HCT116 (cell line): ENCODE measurements at regions not wholly inside any gene's neighbourhood (a gene's known extent, or its start where the extent isn't known, plus 50 kb on each side); places are given as distances from the start of the nearest gene placed in this dataset.
A peak's percentile ranks its signal among the peaks of the same experiment; 100 is the strongest.

Experiments used
- ATAC-seq: fragments of 200-7000 bp; cut with Tn5 transposase; 2 replicates; pipeline ENCODE4 v1.9.1; 2020; ENCODE audit warnings: mild to moderate bottlenecking, moderate library complexity
- BruUV-seq: library from RNA; stranded (reverse); fragments of 400-500 nt; replicated peaks from 2 replicates; lab custom pipeline; 2021; lab: Mats Ljungman, UMichigan
- CTCF ChIA-PET: fragments of 300-600 bp; sonication (Branson Sonifier 250); formaldehyde crosslinking; loops from one replicate; lab custom pipeline; 2021; ENCODE audit warnings: antibody characterized with exemption; lab: Charles Lee
- POLR2A ChIA-PET: fragments of 300-600, 350-600 bp; sonication (Branson Sonifier 250); formaldehyde crosslinking; loops from one replicate; lab custom pipeline; 2021; ENCODE audit warnings: antibody characterized with exemption; lab: Charles Lee
- RAD21 ChIA-PET, 2 experiments: fragments of 300-600 bp; sonication (Branson Sonifier 250); formaldehyde crosslinking; loops; one replicate each; lab custom pipeline; 2023; ENCODE audit warnings: low total read pairs in 2 of 2; ENCODE audit not compliant: uncharacterized antibody in 2 of 2, unreplicated experiment in 2 of 2, low non-redundant PET in 1 of 2; lab: Charles Lee
- DNase-seq: peaks from one replicate; pipeline ENCODE4 v3.0.0-alpha.2; 2010; ENCODE audit warnings: low read depth, low spot score
- H2AFZ ChIP-seq: fragments of 200-600 bp; shearing (Covaris generic), sonication (generic); 2 replicates; pipeline ENCODE4 v1.6.1; 2017; ENCODE audit warnings: low read depth, mixed run types, mixed read lengths, antibody characterized with exemption, low read length; ENCODE audit not compliant: poor library complexity, severe bottlenecking
- H3K27ac ChIP-seq: 2 replicates; pipeline ENCODE4 v1.5.1; 2012; ENCODE audit warnings: low read depth, low read length
- H3K27me3 ChIP-seq: fragments of 200-600 bp; sonication (generic); 2 replicates; pipeline ENCODE4 v1.6.1; 2016; ENCODE audit warnings: mixed run types, low read length, mixed read lengths; ENCODE audit not compliant: insufficient read depth
- H3K36me3 ChIP-seq, 2 experiments: fragments of 200-500 bp in 1 of 2; fragments of 200-600 bp in 1 of 2; sonication (Bioruptor generic) in 1 of 2; sonication (generic) in 1 of 2; 2 replicates each; pipeline versions ENCODE4 v1.5.1 to v1.6.1; 2014 to 2016; ENCODE audit warnings: low read length in 2 of 2, inconsistent platforms in 1 of 2, mixed read lengths in 1 of 2, mixed run types in 1 of 2; ENCODE audit not compliant: insufficient read depth in 2 of 2, control insufficient read depth in 1 of 2
- H3K4me1 ChIP-seq, 2 experiments: fragments of 200-600 bp in 1 of 2; sonication (generic) in 1 of 2; 2 replicates each; pipeline versions ENCODE4 v1.5.1 to v1.6.1; 2012 to 2017; ENCODE audit warnings: low read length in 2 of 2, inconsistent platforms in 1 of 2, mild to moderate bottlenecking in 1 of 2, mixed read lengths in 1 of 2, mixed run types in 1 of 2, moderate library complexity in 1 of 2; ENCODE audit not compliant: insufficient read depth in 2 of 2, control insufficient read depth in 1 of 2
- H3K4me2 ChIP-seq: fragments of 200-600 bp; sonication (generic); 2 replicates; pipeline ENCODE4 v1.6.1; 2017; ENCODE audit warnings: mixed run types, low read length, mixed read lengths
- H3K4me3 ChIP-seq, 2 experiments: fragments of 200-600 bp in 1 of 2; sonication (generic) in 1 of 2; replicated peaks in 1 of 2; 2 replicates each; pipeline ENCODE4 v1.5.1; 2011 to 2016; ENCODE audit warnings: low read length in 2 of 2, control low read depth in 1 of 2, low read depth in 1 of 2, mild to moderate bottlenecking in 1 of 2, mixed read lengths in 1 of 2, mixed run types in 1 of 2
- H3K79me2 ChIP-seq: fragments of 200-600 bp; sonication (generic); 2 replicates; pipeline ENCODE4 v1.6.1; 2017; ENCODE audit warnings: mild to moderate bottlenecking, mixed run types, low read length, moderate library complexity, mixed read lengths; ENCODE audit not compliant: insufficient read depth
- H3K9ac ChIP-seq: fragments of 200-600 bp; sonication (generic); 2 replicates; pipeline ENCODE4 v1.6.1; 2016; ENCODE audit warnings: low read length, mixed read lengths
- H3K9me2 ChIP-seq: fragments of 200-600 bp; sonication (generic), shearing (Covaris generic); 2 replicates; pipeline ENCODE4 v1.6.1; 2017; ENCODE audit warnings: mixed run types, mild to moderate bottlenecking, moderate library complexity; ENCODE audit not compliant: insufficient read depth
- H3K9me3 ChIP-seq, 2 experiments: fragments of 200-500 bp in 1 of 2; fragments of 200-600 bp in 1 of 2; sonication (Bioruptor generic) in 1 of 2; sonication (generic) in 1 of 2; 2 replicates each; pipeline ENCODE4 v1.6.1; 2014 to 2017; ENCODE audit warnings: low read length in 2 of 2, mixed read lengths in 2 of 2, inconsistent platforms in 1 of 2, low read depth in 1 of 2, mild to moderate bottlenecking in 1 of 2, mixed run types in 1 of 2, moderate library complexity in 1 of 2; ENCODE audit not compliant: control insufficient read depth in 1 of 2, insufficient read depth in 1 of 2
- H4K20me1 ChIP-seq: fragments of 200-600 bp; sonication (generic), shearing (Covaris generic); 2 replicates; pipeline ENCODE4 v1.6.1; 2017; ENCODE audit warnings: mixed run types, mild to moderate bottlenecking, moderate library complexity; ENCODE audit not compliant: insufficient read depth
- ATF3 ChIP-seq: IDR thresholded peaks from 2 replicates; pipeline ENCODE4 v1.6.1; 2012
- CBX3 ChIP-seq: IDR thresholded peaks from 2 replicates; pipeline ENCODE4 v1.6.1; 2012; ENCODE audit warnings: low read depth
- CEBPB ChIP-seq: IDR thresholded peaks from 2 replicates; pipeline ENCODE4 v1.6.1; 2012; ENCODE audit warnings: low read depth
- CTCF ChIP-seq, 3 experiments: fragments of 200-600 bp in 1 of 3; sonication (generic) in 1 of 3; IDR thresholded peaks in 2 of 3; conservative IDR thresholded peaks in 1 of 3; 2 replicates each; pipeline ENCODE4 v1.5.1; 2012 to 2017; ENCODE audit warnings: low read depth in 2 of 3, low read length in 2 of 3, antibody characterized with exemption in 1 of 3, borderline replicate concordance in 1 of 3, control low read depth in 1 of 3, mild to moderate bottlenecking in 1 of 3, mixed read lengths in 1 of 3, mixed run types in 1 of 3, moderate library complexity in 1 of 3; ENCODE audit not compliant: insufficient read depth in 1 of 3
- ELF1 ChIP-seq: IDR thresholded peaks from 2 replicates; pipeline ENCODE4 v1.6.1; 2012; ENCODE audit warnings: low read depth, borderline replicate concordance
- EZH2 ChIP-seq: fragments of 200-600 bp; sonication (generic); IDR thresholded peaks from 2 replicates; pipeline ENCODE4 v1.6.1; 2017; ENCODE audit warnings: antibody characterized with exemption, mixed run types
- EZH2phosphoT487 ChIP-seq: fragments of 200-600 bp; IDR thresholded peaks from 2 replicates; pipeline ENCODE4 v1.6.1; 2018; ENCODE audit warnings: antibody characterized with exemption, borderline replicate concordance
- RAD21 ChIP-seq: IDR thresholded peaks from 2 replicates; pipeline ENCODE4 v1.6.1; 2012; ENCODE audit warnings: low read depth, mild to moderate bottlenecking
- SRF ChIP-seq: IDR thresholded peaks from 2 replicates; pipeline ENCODE4 v1.6.1; 2012; ENCODE audit warnings: low read depth
- TCF7L2 ChIP-seq: IDR thresholded peaks from 2 replicates; pipeline ENCODE4 v1.7.0; 2011; ENCODE audit warnings: borderline replicate concordance, inconsistent platforms; ENCODE audit not compliant: insufficient read depth, insufficient read length; ENCODE audit errors: extremely low read depth
- ZBTB33 ChIP-seq: IDR thresholded peaks from 2 replicates; pipeline ENCODE4 v1.6.1; 2011; ENCODE audit warnings: mild to moderate bottlenecking, low read length, moderate library complexity; ENCODE audit not compliant: insufficient replicate concordance; ENCODE audit errors: extremely low read depth
- ZNF274 ChIP-seq: fragments of 200-500 bp; sonication (Bioruptor generic); IDR thresholded peaks from 2 replicates; pipeline ENCODE4 v1.6.1; 2014; ENCODE audit warnings: mild to moderate bottlenecking, low read depth, low read length, inconsistent platforms
- intact Hi-C: fragments of 100-400 bp; cut with micrococcal nuclease; formaldehyde crosslinking; loops from 2 replicates; pipeline ENCODE4 v1.10.0; 2022

GRCh38 chr9:71628247-71628646 is 140.1 kb downstream of the CEMIP2 start:
- Histone ChIP-seq H3K36me3 (no peaks in the 10 kb centered on the region), H3K9ac (no peak overlapping the region), H4K20me1 (no peaks in the 10 kb centered on the region), H3K9me3 (no peaks in the 10 kb centered on the region), H3K4me3 (no peak overlapping the region), H3K4me1 (no peaks in the 10 kb centered on the region), H3K27me3 (no peaks in the 10 kb centered on the region), H3K4me2 (no peak overlapping the region), H3K79me2 (no peaks in the 10 kb centered on the region)
- ChIA-PET CTCF (interaction anchor here (1.1 to 1.8 kb wide), 4 partner anchors 18 to 150 kb away, joined by 3 to 7 read pairs (median 3); no protein-coding TSS in a partner anchor), RAD21 (no interaction called here)
- intact Hi-C loops, result loop anchor here (2.0 to 10.0 kb wide), 2 partner anchors 87 to 141 kb away; partner anchors contain the start of gene CEMIP2
- TF ChIP-seq CTCF (IDR thresholded peaks at IDR 0.05 in 2 of 3, conservative IDR thresholded peaks at IDR 0.05 in 1 of 3; ENCODE audit: borderline replicate concordance in 1 of 3, insufficient read depth in 1 of 3, low read depth in 2 of 3, low read length in 2 of 3) (peak; percentile 58 to 71 (median 66); a peak in 5 of 6 replicates), EZH2 (no peak), RAD21 (peak; percentile 68)
- TF ChIP-seq, all 23 proteins: peak for 2
- DNase-seq, result no peak
- Histone ChIP-seq H3K9me2 (no peaks in the 10 kb centered on the region), H3K27ac (no peak overlapping the region), H2AFZ (no peak overlapping the region)
- POLR2A ChIA-PET, result interaction anchor here (0.8 kb wide), 1 partner anchor 11 kb away, joined by 3 read pairs; no protein-coding TSS in a partner anchor
- no TSS peak for BruUV-seq
- peak; percentile 83 for ATAC-seq

GRCh38 chr9:71627537-71627936 is 140.8 kb downstream of the CEMIP2 start:
- no TSS peak for BruUV-seq
- intact Hi-C loops, result loop anchor here (10.0 kb wide), 1 partner anchor 87 kb away; no protein-coding TSS in a partner anchor
- TF ChIP-seq CEBPB (no peak), RAD21 (no peak), EZH2phosphoT487 (no peak), TCF7L2 (no peak), ATF3 (no peak), ZNF274 (no peak), CBX3 (no peak), ZBTB33 (no peak), ELF1 (no peak), SRF (no peak)

More at GRCh38 chr9:71627537-71627936, 140.8 kb downstream of the CEMIP2 start:
- ChIA-PET CTCF (interaction anchor here (1.3 to 1.8 kb wide), 2 partner anchors 20 to 142 kb away, joined by 3 to 7 read pairs; no protein-coding TSS in a partner anchor), POLR2A (no interaction called here), RAD21 (no interaction called here)
- Histone ChIP-seq H4K20me1 (no peaks in the 10 kb centered on the region), H3K9me2 (no peaks in the 10 kb centered on the region), H3K36me3 (no peaks in the 10 kb centered on the region), H3K4me1 (no peaks in the 10 kb centered on the region), H3K4me2 (no peak overlapping the region), H3K4me3 (no peak overlapping the region), H3K27ac (no peak overlapping the region), H3K9ac (no peak overlapping the region), H2AFZ (no peak overlapping the region), H3K9me3 (no peaks in the 10 kb centered on the region), H3K27me3 (no peaks in the 10 kb centered on the region), H3K79me2 (no peaks in the 10 kb centered on the region)
- DNase-seq (no peak), ATAC-seq (no peak)
